ENCODE measurements at regions not wholly inside any gene's neighbourhood (a gene's known extent, or its start where the extent isn't known, plus 50 kb on each side); places are given as distances from the start of the nearest gene placed in this dataset.

GRCh38 chr2:39487398-39488250 is 50.5 kb upstream of the MAP4K3 start:
- intact Hi-C loops (cut with DNase I; ENCODE audit: low total_unique reads) = no loop called here
- Histone ChIP-seq H3K4me3 (no peak overlapping the region), H3K36me3 (no peaks in the 10 kb centered on the region), H3K4me1 (no peaks in the 10 kb centered on the region), H3K27ac (no peak overlapping the region), H3K9me3 (no peaks in the 10 kb centered on the region), H3K27me3 (no peaks in the 10 kb centered on the region)
- no peak for DNase-seq (ENCODE audit: low spot score in 2 of 2)
- TF ChIP-seq POLR2A (IDR thresholded peaks at IDR 0.05) (no peak), CTCF (IDR thresholded peaks at IDR 0.05) (no peak), POLR2AphosphoS5 (IDR thresholded peaks at IDR 0.05) (no peak)

GRCh38 chr2:39488450-39488849 is 51.4 kb upstream of the MAP4K3 start:
- no peak overlapping the region for H3K4me3 ChIP-seq
- no peak for TF ChIP-seq POLR2A (IDR thresholded peaks at IDR 0.05)
- TF ChIP-seq CTCF (IDR thresholded peaks at IDR 0.05) = no peak
- no peak for TF ChIP-seq POLR2AphosphoS5 (IDR thresholded peaks at IDR 0.05)
- H3K36me3 ChIP-seq = no peaks in the 10 kb centered on the region
- DNase-seq (ENCODE audit: low spot score in 2 of 2) = no peak
- H3K9me3 ChIP-seq = no peaks in the 10 kb centered on the region
- H3K4me1 ChIP-seq = no peaks in the 10 kb centered on the region
- no peak overlapping the region for H3K27ac ChIP-seq
- H3K27me3 ChIP-seq = no peaks in the 10 kb centered on the region
- intact Hi-C loops (cut with DNase I; ENCODE audit: low total_unique reads) = no loop called here

GRCh38 chr2:39490586-39490985 is 53.5 kb upstream of the MAP4K3 start:
- H3K36me3 ChIP-seq = no peaks in the 10 kb centered on the region
- H3K4me3 ChIP-seq = no peak overlapping the region
- no peak overlapping the region for H3K27ac ChIP-seq
- H3K4me1 ChIP-seq = no peaks in the 10 kb centered on the region
- no peak for DNase-seq (ENCODE audit: low spot score in 2 of 2)
- no peak for TF ChIP-seq POLR2AphosphoS5 (IDR thresholded peaks at IDR 0.05)
- no peak for TF ChIP-seq CTCF (IDR thresholded peaks at IDR 0.05)
- TF ChIP-seq POLR2A (IDR thresholded peaks at IDR 0.05) = no peak
- intact Hi-C loops (cut with DNase I; ENCODE audit: low total_unique reads) = no loop called here
- no peaks in the 10 kb centered on the region for H3K27me3 ChIP-seq
- H3K9me3 ChIP-seq = no peaks in the 10 kb centered on the region

GRCh38 chr2:39491653-39492052 is 54.6 kb upstream of the MAP4K3 start:
- Histone ChIP-seq H3K4me3 (no peak overlapping the region), H3K9me3 (no peaks in the 10 kb centered on the region), H3K27ac (no peak overlapping the region), H3K27me3 (no peaks in the 10 kb centered on the region), H3K36me3 (no peaks in the 10 kb centered on the region), H3K4me1 (no peaks in the 10 kb centered on the region)
- TF ChIP-seq CTCF (IDR thresholded peaks at IDR 0.05) (no peak), POLR2A (IDR thresholded peaks at IDR 0.05) (no peak), POLR2AphosphoS5 (IDR thresholded peaks at IDR 0.05) (no peak)
- intact Hi-C loops (cut with DNase I; ENCODE audit: low total_unique reads) = no loop called here
- no peak for DNase-seq (ENCODE audit: low spot score in 2 of 2)

- H3K9me3 ChIP-seq = no peaks in the 10 kb centered on the region
- H3K4me3 ChIP-seq = no peak overlapping the region
- intact Hi-C loops (cut with DNase I; ENCODE audit: low total_unique reads) = no loop called here
- H3K27ac ChIP-seq = peak overlapping the region in 1 of 2 donors; percentile 16
- DNase-seq (ENCODE audit: low spot score in 2 of 2) = no peak
- no peaks in the 10 kb centered on the region for H3K4me1 ChIP-seq
- H3K27me3 ChIP-seq = no peaks in the 10 kb centered on the region
- no peaks in the 10 kb centered on the region for H3K36me3 ChIP-seq
- no peak for TF ChIP-seq CTCF (IDR thresholded peaks at IDR 0.05)
- no peak for TF ChIP-seq POLR2AphosphoS5 (IDR thresholded peaks at IDR 0.05)
- no peak for TF ChIP-seq POLR2A (IDR thresholded peaks at IDR 0.05)
These were observed 55.1 kb upstream of the MAP4K3 start for GRCh38 chr2:39492095-39492590.
